Activated CD8-positive, alpha-beta memory T cell treated with anti-CD3 and anti-CD28 coated beads for 36 hours (primary cell): ENCODE measurements at regions not wholly inside any gene's neighbourhood (a gene's known extent, or its start where the extent isn't known, plus 50 kb on each side); places are given as distances from the start of the nearest gene placed in this dataset.

Experiments
- CTCF ChIA-PET: fragments of 350-600 bp; sonication (Branson Sonifier 250); formaldehyde crosslinking; loops from one replicate; lab custom pipeline; 2021; ENCODE audit warnings: antibody characterized with exemption; lab: Charles Lee
- POLR2A ChIA-PET: fragments of 350-600 bp; sonication (Branson Sonifier 250); formaldehyde crosslinking; loops from one replicate; lab custom pipeline; 2021; ENCODE audit warnings: antibody characterized with exemption; lab: Charles Lee

GRCh38 chr12:132399092-132400010 lies 70.0 kb upstream of the GALNT9 start:
- CTCF ChIA-PET = no interaction called here
- POLR2A ChIA-PET = no interaction called here

GRCh38 chr12:132398386-132398991 lies 69.1 kb upstream of the GALNT9 start:
- POLR2A ChIA-PET = no interaction called here
- CTCF ChIA-PET = no interaction called here

DNA sequence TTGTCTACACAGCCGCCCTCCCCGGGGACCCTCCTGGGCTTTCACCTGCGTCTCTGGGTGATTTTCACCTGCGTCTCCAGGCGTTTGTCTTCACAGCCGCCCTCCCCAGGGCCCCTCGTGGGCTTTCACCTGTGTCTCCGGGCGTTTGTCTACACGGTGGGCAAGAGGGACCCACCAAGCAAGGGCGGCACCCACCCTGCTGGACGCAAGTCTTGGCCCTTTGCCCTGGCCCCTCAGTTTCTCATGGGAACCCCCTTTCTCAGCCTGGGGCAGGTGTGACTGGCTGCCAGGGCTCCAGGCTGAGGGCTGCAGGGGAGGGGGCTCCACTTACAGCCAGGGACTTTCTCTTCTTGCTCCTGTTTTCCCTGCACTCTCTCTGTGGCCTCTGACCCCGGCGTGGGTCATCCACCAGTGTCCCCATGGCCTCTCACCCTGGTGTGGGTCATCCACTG lies 68.6 kb upstream of the GALNT9 start:
- CTCF ChIA-PET = no interaction called here
- POLR2A ChIA-PET = no interaction called here

DNA sequence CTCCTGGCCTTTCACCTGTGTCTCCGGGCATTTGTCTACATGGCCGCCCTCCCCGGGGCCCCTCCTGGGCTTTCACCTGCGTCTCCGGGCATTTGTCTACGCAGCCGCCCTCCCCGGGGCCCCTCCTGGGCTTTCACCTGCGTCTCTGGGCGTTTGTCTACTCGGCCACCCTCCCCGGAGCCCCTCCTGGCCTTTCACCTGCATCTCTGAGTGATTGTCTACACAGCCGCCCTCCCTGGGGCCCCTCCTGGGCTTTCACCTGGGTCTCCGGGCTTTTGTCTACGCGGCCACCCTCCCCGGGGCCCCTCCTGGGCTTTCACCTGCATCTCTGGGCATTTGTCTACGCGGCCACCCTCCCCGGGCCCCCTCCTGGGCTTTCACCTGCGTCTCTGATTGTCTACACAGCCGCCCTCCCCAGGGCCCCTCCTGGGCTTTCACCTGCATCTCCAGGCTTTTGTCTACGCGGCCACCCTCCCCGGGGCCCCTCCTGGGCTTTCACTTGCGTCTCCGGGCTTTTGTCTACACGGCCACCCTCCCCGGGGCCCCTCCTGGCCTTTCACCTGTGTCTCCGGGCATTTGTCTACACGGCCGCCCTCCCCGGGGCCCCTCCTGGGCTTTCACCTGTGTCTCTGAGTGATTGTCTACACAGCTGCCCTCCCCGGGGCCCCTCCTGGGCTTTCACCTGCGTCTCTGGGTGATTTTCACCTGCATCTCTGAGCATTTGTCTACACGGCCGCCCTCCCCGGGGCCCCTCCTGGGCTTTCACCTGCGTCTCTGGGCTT lies 68.0 kb upstream of the GALNT9 start:
- ChIA-PET POLR2A (no interaction called here), CTCF (no interaction called here)

DNA sequence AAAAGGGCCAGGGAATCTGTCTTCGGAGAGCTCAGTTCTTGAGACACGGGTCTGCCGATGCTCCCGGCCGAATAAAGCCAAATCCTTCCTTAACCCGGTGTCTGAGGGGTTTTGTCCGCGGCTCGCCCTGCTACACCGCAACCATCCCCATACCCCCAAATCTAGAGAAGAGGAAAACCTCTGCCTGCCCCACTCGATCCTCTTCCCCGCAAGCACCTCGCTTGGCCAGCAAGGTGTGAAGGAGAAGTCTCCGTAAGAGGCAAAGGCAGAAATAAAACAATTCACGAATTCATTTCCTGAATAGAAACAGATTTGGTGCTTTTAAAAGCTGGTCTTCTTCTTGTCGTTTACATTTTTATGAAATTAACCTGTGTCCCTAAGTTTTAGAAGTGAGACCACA lies 67.3 kb upstream of the GALNT9 start:
- ChIA-PET POLR2A (no interaction called here), CTCF (no interaction called here)

DNA sequence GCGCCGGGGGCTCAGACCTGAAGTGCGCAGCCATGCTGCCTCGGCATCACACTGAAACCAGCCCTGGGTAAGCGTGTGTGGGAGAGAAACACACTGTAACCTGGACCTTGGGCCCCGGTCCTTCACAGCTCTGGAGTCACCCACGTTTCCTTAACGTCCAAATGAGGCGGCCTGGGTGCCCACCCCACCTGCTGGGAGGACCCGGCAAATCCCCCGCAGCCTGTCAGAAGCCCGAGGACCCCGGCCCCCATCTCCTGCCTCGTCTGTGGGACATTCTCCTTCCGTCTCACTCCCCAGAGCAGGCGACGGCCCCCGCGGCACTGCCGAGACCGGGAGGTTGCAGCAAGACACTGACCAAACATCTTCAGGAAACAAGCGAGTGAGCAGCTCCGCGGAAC lies 66.5 kb upstream of the GALNT9 start:
- ChIA-PET CTCF (no interaction called here), POLR2A (no interaction called here)

DNA sequence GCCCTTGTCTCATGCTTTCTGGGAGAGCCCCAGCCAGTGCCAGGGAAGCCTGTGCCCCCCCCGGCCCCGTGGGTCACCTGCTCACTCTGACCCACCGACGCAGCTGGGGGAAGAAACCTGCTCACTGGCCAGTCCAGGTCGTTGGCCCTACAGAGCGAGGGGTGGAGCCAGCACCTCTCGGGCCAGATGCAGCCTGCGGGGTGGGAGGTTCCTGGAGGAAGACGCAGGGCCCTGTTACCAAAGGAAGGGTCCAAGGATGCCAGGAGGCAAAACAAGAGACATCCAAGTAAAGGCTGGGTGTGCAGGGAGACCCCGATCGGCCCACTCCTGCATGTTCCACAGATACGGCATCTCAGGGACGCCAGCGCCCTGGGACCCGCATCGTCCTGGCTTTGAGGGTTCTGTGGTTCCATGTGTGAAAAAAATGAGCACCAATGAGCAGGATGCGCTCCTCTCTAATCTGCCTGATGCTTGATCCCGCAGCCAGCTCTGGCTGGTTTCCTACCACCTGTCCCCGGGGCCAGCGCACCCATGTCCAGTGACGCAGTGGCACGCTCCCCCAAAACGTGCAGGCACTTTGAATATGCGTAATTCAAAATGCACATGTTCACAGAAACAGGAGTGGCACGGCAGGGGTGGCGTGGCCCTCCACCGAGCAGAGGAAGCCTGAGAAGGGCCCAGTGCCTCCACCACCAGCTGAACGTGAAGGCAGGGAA lies 66.0 kb upstream of the GALNT9 start:
- POLR2A ChIA-PET = no interaction called here
- CTCF ChIA-PET = no interaction called here

GRCh38 chr12:132393991-132394949 lies 64.9 kb upstream of the GALNT9 start:
- ChIA-PET POLR2A (no interaction called here), CTCF (no interaction called here)

DNA sequence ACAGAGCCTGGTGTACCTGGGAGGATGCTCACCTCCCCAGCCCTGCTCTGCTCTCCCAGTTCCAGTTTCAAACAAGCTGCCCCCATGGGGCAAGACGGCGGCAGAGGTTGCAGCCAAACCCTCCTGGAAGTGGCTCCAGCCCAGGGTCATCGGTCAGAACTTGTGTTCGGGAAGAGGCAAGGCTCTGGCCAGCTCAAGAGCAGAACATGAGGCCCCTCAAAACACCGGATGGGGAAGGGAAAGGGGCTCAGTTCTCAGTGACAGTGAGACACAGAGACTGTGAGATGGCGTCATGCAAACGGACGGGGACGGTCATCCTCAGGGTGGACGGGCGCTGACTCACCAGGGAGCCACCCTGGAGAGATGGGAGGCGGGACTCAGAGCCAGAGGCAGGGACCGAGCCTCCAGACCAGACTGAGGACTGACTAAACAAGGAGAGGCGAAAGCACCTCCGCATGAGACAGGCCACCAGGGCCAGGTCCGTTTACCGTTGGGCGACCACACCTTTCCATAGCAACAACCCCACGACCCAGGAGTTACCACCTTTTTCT lies 63.9 kb upstream of the GALNT9 start:
- ChIA-PET CTCF (no interaction called here), POLR2A (no interaction called here)

GRCh38 chr12:132392389-132393244 lies 63.2 kb upstream of the GALNT9 start:
- ChIA-PET POLR2A (interaction anchor here (0.6 kb wide), 1 partner anchor 194 kb away, joined by 5 read pairs; no protein-coding TSS in a partner anchor), CTCF (no interaction called here)

DNA sequence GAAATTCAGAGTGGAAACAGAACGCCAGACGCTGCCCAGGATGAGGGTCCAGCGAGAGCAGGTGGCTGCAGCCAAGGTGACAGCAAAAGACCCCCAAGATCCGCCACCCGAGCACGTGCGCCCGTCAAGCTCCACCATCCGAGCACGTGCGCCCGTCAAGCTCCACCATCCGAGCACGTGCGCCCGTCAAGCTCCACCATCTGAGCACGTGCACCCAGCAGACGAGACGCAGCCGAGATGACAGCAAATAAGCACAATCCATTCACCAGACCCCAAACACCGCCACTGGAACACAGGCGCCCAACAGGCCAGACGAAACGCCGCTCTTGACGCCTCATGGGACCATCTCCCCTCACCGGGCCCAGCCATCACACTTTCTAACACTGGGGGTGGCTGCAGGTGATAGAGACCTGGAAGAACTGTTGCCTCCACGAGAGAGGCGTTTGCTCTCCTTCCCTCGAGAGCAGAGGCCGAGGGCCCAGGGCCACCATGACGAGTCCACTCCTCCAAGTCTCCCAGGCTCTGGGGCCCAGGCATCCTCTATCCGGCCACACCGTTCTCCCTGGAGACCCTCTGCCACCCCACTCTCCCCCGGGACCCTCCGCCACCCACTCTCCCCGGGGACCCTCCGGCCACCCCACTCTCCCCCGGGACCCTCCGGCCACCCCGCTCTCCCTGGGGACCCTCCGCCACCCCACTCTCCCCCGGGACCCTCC lies 62.1 kb upstream of the GALNT9 start:
- ChIA-PET CTCF (no interaction called here), POLR2A (no interaction called here)

DNA sequence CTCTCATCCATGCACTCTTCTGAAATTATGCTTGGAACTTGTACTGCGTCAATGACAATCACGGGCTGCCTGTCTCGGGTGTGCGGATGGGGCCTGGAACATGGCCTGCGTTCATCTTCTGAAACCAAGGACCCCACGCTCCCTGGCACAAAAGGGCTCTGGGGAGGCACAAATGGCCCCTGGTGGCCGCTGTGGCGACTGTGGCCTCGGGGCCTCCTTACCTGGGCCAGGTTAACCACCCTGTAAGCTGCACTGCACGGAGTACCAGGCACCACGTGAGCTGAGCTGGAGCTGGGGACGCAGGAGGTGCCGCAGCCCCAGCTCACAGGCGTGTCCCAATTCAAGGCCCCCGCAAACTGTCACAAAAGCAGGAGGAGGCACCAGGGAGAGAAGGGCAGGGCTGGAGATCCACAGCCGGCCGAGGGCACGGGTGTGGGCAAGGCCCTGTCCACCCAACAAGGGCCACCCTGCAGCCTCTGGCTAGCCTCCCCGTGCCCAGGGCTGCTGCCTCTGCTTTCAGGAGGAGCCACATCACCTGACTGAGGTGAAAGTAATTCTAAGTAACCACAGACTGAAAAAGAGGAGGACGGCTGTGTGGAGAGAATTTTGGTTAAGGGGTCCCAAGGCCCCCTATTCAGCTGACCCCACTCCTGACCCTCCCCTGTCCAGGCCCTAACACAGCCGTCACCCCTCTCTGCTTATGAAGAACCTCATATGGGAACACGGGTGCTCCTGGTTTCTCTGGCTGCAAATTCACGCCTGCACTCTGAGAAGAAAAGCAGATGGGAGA lies 61.1 kb upstream of the GALNT9 start:
- POLR2A ChIA-PET = no interaction called here
- CTCF ChIA-PET = no interaction called here

DNA sequence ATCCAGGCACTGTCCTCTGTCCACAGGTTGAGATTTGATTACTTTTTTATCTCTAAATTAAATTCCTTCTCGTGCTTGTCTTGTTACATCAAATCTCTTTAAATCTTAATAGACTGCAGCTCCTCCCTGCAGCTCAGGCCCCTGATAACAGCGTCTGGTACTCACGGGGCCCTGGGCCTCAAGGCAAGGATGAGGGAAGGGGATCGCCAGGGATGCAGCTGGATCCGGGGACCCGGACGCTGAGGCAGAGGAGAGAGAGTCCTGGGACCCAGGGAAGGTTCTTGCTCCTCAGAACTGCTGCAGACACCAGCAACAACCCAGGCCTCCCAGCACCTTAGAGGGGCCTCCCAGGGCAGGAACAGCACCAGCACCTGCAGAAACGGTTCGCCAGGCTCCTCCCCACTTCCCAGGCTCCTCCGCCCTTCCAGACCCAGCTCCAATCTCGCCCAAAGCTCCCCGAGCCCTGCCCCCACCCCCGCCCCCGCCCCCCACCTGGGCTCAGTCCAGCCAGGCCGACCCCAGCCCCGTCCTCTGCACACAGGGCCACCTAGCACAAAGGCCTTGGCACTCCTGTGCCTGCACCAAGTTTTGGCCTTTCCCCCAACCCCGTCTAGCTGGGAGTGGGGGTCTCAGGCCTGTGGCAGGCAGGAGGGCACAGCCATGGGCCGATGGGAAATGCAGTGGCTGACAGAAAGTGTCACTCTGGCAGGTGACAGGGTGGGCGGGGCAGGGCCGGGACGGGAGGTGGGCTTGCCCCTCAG lies 60.3 kb upstream of the GALNT9 start:
- ChIA-PET CTCF (no interaction called here), POLR2A (no interaction called here)

DNA sequence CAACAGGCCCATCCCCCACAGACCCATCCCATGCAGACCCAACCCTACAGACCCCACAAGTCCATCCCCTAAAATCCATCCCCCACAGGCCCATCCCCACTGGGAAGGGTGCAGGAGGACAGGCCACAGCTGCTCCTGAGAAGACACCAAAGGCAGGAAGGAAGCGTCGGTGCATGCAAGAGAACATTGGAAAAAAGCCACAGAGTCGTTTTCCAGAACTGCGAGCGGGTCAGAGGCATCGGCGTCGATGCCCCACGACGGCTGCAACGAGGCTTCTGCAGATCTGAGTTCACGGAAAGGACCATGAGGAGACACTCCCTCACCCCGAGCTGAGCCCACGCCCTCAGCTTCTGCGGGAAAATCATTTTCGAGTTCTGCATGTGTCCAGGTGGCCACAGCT lies 59.6 kb upstream of the GALNT9 start:
- POLR2A ChIA-PET = no interaction called here
- CTCF ChIA-PET = no interaction called here

GRCh38 chr12:132388379-132389015 lies 59.1 kb upstream of the GALNT9 start:
- CTCF ChIA-PET = no interaction called here
- POLR2A ChIA-PET = no interaction called here
